GM19239 (cell line): ENCODE measurements at regions not wholly inside any gene's neighbourhood (a gene's known extent, or its start where the extent isn't known, plus 50 kb on each side); places are given as distances from the start of the nearest gene placed in this dataset.
"Not testable (repeated sequence)": the region's sequence is repeated elsewhere in the genome, so short reads cannot be mapped to it uniquely, and the experiment has no call there.

Experiments used
- DNase-seq: peaks from one replicate; pipeline ENCODE4 v3.0.0; 2011; ENCODE audit warnings: low spot score; ENCODE audit not compliant: insufficient read length
- FAIRE-seq: peaks from 2 replicates; lab custom pipeline; 2011; peaks lifted over from hg19 to GRCh38; lab: Jason Lieb, UNC

DNA sequence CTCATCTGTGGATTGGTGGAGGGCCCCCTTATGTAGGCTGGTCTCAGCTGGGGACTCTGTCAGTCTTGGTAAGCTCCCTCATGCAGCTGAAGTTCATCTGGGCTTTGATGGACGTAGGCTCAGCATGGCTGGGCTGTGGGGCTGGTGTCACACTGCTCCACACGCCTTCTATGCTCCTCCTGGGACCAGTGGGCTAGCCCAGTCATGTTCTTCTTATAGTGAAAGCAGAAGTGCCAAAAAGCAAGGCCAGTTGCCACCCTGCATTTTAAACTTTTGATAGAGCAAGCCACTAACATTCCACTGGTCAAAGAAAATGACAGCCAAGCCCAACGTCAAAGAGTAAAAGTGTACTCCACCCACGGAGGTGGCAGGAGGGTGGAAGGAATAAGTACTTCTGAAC, 165.5 kb downstream of the MEX3B start:
- no peak for FAIRE-seq
- DNase-seq: no peak

DNA sequence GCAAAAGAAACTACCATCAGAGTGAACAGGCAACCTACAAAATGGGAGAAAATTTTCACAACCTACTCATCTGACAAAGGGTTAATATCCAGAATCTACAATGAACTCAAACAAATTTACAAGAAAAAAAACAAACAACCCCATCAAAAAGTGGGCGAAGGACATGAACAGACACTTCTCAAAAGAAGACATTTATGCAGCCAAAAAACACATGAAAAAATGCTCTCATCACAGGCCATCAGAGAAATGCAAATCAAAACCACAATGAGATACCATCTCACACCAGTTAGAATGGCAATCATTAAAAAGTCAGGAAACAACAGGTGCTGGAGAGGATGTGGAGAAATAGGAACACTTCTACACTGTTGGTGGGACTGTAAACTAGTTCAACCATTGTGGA, 170.1 kb downstream of the MEX3B start:
- FAIRE-seq, DNase-seq: not testable (repeated sequence)

DNA sequence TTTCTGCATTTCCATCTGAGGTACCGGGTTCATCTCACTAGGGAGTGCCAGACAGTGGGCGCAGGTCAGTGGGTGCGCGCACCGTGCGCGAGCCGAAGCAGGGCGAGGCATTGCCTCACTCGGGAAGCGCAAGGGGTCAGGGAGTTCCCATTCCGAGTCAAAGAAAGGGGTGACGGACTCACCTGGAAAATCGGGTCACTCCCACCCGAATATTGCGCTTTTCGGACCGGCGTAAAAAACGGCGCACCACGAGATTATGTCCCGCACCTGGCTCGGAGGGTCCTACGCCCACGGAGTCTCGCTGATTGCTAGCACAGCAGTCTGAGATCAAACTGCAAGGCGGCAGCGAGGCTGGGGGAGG, 175.1 kb downstream of the MEX3B start:
- not testable (repeated sequence) for FAIRE-seq

DNA sequence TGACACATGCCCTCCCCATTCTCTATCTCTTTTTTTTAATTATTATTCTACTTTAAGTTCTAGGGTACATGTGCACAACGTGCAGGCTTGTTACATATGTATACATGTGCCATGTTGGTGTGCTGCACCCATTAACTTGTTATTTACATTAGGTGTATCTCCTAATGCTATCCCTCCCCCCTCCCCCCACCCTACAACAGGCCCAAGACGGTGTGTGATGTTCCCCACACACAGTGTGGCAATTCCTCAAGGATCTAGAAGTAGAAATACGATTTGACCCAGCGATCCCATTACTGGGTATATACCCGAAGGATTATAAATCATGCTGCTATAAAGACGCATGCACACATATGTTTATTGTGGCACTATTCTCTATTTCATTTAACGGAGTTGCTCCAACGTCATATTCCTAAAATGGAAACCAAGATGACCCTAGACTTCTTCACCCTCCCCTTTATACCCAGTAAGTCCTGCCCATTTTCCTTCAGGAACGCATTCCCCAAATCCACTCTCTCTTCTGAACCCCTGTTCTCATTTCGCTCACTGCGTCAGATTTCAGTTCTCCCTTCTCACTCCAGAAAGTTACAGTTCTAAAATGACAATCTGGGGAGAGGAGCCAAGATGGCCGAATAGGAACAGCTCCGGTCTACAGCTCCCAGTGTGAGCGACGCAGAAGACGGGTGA, 175.6 kb downstream of the MEX3B start:
- DNase-seq, FAIRE-seq: not testable (repeated sequence)

More for the DNA sequence above, 175.1 kb downstream of the MEX3B start:
- DNase-seq: not testable (repeated sequence)

DNA sequence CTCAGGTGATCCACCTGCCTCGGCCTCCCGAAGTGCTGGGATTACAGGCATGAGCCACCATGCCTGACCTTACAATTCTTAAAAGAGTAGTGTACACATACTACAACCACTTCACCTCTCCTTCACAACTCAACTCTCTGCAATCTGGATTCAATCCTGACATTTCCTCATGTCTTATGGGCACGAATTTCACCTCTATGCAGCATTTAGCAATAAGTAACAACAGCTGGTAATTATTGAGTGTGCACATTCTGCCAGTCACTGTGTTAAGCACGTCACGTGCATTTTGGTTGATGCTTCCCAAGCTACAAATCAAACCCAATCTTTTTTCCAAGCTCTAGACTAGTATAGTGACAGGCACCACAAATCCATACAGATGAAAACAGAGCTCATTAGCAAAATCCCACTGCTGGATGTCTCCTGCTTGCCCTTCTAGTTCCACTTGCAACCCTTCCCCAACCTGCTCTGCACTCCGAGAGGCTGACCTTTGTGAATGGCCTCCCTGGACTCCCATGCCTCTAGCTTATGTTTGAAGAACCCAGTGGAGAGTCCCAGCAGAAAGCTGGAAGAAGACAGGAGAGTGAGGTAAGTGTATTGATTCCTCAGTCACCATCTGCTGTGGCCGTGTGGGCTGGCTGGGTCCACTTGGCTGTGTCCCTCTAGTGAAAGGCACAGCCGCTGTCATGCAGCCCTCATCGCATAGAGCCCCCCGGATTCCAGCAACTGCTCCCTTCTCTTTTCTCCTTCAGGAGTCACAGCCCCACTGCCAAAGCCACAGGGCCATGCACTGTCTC, 176.5 kb downstream of the MEX3B start:
- no peak for DNase-seq
- no peak for FAIRE-seq

DNA sequence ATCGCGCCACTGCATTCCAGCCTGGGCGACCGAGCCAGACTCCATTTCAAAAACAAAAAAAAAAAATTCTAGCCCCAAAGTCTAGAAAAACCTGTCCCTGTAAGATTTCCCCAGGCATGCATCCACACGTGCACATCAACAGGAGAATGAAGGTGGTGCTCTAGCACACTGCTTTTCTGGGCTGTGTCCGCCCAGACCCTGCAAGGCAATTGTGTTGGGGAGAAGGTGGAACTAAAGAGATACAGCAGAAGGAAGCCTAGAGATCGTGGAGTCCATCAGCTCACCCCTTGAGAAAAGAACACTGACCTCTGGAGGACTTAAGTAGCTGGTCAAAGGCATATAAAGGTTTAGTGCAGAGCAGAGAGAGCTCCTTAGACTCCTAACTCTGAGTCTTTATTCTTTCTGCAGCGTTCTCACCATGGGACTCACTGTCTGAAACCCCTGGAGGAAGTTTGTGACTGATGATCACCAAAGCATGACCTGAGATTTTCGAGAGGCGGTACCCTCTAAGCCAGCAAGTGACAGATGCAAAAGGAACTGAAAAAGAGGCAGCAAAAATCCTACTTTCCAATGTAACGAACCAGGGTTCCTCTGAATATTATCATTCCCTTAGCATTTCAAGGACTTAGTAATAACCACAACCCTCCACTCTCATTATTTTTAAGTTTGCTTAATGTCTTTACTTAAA, 179.8 kb downstream of the MEX3B start:
- peak; percentile 91 for FAIRE-seq
- peak; percentile 74 for DNase-seq

DNA sequence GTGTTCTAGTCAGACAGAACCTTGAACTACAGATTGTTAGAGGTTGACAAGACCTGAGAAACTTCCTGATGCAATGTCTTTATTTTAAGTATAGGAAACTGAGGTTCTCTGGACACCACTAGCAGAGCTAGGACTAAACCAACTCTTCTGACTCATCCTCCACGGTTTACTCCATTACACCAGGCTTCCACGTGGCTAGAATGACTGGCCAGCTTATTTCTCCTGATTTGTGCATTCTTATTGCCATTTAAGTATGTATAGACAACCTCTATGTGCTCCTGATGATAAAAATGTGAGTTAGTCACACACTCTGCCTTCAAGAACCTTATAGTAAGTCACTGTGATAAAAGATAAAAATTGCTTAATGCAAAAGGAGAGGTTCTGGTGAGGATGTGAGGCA, 182.7 kb downstream of the MEX3B start:
- no peak for DNase-seq
- no peak for FAIRE-seq

DNA sequence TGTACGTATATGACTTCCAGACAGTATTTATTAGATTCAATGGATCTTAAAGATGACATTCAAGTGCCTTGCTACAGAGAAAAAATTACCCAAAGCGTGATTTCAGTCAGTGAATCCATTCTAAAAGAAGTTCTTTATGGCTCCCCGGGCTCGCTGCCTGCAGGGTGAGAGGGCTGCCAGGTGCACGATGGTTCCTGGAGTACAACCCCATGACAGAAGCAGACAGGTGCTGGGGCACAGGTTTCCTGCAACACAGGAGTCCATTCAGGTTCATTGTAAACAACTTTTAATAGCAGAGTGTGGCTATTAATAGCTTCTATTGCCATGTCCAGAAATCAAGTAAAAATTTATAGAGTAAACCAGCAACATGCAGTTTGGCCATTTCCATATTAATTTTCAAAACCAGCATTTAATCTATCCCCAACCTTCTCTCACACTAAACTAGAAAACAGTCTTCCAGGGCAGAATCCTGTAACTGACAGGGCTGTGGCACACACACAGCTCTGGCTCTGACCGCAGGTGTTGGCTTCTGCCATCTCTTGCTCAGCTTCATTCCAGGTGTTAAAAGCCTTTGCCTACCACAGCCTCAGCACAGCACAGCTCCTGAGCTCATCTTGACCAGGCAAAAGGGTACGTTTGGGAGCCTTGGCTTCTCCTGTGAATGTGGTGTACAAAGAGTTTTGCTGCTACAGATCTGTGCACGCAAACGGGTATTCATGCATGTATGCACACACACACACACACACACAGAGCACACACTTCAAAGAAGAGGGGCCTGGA, 185.9 kb downstream of the MEX3B start:
- no peak for DNase-seq
- FAIRE-seq: no peak

DNA sequence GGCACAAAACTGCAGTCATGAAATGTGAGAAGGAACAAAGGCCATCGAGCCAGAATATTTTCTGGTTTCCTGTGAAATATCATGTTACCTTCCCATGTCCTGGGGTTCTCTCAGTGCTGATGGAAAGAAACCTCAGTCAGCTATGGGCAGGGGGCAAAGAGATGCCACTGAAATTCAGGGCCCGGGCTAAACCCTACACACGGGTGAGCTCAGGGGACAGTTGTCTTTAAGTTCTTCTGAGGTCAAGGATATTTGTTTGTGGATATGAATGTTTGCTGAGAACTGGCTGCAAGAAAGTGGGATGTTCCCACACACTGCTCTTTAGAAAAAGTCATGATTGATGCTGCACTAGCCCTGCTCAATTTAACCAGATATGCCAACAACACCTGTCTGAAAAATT, 187.2 kb downstream of the MEX3B start:
- DNase-seq: no peak
- no peak for FAIRE-seq

DNA sequence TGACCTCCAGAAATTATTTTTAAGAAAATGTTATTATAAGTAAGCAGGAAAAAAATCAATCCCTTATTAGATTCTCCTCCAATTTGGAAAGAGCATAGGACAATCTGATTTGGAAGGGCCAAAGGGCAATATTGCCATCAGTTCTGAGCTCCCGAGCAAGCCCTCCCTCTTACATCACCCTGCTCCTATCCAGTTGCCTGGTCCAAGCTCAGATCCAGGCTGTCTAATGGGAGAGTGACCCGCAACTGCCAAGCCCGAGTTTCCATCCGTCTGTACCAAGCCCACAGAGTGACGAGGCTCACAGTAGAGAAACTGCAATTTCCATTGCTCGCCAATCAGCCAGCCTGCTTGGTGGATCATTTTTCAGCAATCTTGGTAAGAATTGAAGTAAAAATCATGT, 187.7 kb downstream of the MEX3B start:
- FAIRE-seq: no peak
- DNase-seq: no peak

DNA sequence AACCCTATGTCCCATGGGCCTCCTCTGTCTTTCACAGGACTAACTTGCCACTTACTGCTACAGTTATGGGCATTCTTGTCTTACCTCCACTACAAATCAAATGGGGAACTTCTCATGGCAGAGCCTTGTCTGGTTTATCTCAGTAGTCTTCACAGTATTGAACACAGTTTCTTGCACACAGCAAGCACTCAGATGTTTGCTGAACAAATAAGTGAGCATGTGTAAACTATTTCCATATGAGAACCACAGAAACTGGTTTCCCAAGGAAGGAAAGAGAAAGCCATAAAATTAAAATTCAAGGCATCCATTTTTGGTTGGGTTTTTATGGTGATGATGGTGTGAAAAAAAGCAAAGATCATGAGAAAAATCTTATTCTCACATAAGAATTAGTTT, 189.2 kb downstream of the MEX3B start:
- no peak for DNase-seq
- FAIRE-seq: no peak

DNA sequence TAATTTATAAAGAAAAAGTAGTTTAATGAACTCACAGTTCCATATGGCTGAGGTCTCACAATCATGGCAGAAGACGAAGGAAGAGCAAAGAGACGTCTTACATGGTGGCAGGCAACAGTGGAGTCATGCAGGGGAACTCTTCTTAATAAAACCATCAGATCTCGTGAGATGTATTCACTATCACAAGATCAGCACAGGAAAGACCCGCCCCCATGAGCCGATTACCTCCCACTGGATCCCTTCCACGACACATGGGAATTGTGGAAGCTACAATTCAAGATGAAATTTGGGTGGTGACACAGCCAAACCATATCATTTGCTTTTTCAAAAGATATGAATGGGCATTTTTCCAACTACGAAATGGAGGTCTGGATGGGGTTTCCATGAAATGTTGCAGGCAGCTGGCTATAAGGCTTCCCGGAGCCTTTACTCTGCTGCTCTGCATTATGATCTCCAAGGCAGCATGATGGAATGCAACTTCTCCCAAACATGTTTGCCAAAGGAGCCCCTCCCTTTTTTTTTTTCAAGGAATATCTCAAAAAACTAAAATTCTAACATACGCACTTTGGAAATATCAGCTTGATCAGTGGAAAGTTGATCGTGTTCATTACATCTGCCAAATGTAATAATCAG, 189.7 kb downstream of the MEX3B start:
- FAIRE-seq (no peak), DNase-seq (no peak)

DNA sequence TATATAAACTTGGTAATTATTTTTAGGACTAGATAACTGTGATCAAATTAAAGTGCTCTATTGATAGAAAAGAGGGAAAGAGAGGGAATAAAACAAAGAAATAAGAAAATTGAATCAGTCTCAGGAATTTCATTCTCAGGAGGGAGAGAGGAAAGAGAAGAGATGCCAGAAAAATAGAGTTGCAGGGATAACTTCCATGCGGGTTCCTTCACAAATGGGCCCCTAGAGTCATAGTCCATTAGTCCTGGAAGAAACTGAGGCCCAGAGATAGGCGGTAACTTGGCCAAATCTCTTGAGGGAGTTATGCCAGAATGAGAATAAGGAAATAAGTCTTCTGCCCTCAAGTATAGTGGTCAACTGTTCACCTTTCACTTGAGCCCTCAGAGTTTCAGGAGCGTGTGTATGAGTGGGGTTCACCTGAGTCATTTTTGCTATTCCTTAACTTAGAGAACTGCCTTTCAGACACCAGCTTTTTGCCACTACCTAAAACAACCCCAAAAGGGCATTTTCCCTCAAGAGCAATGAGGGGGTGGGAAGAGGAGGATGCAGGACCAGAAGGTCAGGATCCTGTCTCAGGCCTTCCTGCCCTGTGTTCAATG, 192.6 kb downstream of the MEX3B start:
- FAIRE-seq (no peak), DNase-seq (no peak)

DNA sequence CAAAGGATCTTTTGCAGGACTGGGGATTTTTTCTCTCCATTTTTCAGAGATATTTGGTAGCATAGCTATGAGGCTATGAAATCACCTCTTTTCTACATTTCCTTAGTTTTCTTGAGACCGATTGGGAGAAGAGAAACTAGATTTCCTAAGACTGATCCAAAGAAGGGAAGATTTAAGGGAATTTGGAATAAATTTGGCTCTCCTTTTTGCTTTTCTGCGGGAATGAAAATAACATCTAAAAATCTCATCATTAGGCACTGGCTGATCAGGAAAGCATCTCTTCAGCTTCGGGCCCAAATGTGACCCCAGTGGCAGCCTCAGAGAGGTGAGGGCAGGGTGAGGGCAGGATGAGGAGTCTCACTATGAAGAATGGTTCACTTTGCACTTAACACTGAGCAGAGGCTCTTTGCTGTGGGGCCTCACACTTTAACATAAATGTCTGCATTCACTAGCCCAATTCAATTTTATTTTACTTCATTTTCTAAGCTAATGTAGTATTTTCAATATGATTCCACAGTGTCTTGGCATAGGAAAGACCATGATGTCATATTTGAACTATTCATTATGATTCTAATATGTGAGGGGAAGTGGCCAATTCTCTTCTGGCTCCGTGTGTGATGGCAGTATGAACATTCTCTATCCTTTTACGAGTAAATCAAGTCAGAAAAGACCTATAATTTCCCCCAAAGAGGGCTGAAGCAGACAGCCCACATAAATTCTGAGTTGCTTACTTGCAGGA, 193.2 kb downstream of the MEX3B start:
- no peak for DNase-seq
- no peak for FAIRE-seq

DNA sequence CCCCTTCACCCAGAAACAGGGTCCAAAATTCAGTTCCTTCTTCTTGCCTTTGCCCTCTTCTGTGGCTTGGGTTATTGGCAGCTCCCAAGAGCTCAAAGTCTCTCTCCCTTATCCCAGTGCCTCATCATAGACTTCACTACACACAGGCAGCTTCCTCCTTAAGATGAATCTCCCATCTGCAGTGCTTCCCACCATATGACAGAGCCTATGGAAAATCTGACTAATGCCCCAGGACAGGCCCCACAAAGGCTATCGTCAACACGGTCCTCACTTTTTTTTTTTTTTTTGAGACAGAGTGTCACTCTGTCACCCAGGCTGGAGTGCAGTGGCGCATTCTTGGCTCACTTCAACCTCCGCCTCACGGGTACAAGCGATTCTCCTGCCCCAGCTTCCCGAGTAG, 194.1 kb downstream of the MEX3B start:
- no peak for DNase-seq
- FAIRE-seq: no peak

DNA sequence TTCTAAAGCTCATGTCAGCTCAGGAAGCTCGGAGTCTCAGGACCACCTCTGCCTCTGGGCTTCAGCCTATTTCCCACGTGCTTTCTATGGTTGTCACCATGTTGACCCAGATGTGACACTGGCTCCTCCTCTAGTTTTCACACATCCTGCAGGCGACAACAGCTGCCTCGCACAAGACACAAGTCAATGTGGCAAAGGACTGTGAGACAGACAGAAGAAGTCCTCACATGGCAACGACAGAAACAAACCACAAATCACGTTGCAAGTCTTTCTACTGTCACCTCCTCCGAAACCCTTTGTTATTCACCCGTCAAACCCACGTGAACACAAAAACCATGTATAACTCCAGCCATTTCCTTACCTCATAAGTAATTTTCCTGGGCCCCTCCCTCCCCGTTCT, 194.5 kb downstream of the MEX3B start:
- FAIRE-seq (no peak), DNase-seq (no peak)

DNA sequence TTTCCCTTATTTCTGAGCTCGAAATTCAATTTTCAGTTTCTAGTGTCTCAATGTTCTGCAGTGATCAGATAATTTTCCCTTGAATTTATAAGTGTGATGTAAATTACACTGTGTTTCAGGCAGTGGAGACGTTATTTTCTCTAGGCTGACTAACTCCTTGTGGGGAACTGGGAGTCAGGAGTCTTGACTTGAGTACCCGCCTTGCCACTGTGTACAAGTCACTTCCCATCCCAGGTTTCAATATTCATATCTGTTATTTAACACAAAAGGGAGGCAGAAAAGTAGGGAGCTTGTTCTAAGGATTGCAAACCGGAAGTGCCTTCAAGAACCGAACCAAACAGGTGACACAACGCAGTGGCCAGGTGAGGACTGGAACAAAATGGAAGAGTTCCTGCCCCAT, 196.5 kb downstream of the MEX3B start:
- DNase-seq (no peak), FAIRE-seq (no peak)

DNA sequence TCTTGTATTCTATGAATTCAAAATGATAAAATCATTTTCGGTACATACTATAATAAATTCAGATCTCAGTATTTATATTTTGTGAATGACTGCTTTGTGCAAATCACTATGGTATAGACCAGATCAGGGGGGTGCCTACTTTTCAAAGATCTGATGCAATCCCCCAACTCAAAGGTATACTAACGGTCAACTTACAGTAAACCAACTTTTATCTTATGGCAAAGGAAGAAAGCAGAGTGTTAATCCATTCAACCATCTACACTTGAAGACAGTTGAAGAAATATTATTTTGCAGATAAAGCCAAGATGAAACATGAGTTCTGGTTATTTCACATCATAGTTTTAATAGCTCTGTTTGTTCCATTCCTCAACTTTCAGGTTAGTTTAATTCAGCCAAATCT, 197.1 kb downstream of the MEX3B start:
- DNase-seq (no peak), FAIRE-seq (no peak)

DNA sequence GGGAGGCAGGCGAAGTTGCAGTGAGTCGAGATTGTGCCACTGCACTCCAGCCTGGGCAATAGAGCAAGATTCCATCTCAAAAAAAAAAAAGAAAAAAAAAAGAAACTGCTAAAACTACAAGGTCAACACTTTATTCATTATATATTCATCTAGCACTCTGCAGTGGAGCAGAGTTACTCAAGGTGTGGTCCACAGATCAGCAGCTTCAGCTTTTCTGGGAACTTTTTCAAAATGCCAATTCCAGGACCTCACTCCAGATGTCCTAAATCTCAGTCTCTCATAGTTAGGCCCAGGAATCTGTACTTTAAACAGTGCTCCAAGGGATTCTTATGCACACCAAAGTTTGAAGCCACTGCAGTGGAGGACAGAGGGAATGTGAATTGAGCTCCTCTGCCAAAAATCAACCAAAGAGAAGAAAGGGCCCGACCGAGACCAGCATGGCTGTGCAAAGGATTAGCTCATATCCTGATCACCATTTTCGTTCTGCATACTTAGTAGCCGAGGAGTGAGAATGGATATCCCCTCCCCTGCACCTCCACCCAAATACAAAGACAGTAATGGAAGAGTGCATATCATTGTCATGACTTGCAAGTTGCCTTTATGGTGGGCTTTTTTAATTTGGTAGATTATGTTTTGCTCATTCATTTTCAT, 201.9 kb downstream of the MEX3B start:
- FAIRE-seq (no peak), DNase-seq (no peak)
